HPDE6-E6E7 (cell line): ENCODE measurements at regions not wholly inside any gene's neighbourhood (a gene's known extent, or its start where the extent isn't known, plus 50 kb on each side); places are given as distances from the start of the nearest gene placed in this dataset.
"Not testable (repeated sequence)": the region's sequence is repeated elsewhere in the genome, so short reads cannot be mapped to it uniquely, and the experiment has no call there.

Source experiments
- DNase-seq: peaks from one replicate; pipeline ENCODE4 v3.0.0; 2011; ENCODE audit warnings: missing footprints; ENCODE audit errors: extremely low spot score

DNA sequence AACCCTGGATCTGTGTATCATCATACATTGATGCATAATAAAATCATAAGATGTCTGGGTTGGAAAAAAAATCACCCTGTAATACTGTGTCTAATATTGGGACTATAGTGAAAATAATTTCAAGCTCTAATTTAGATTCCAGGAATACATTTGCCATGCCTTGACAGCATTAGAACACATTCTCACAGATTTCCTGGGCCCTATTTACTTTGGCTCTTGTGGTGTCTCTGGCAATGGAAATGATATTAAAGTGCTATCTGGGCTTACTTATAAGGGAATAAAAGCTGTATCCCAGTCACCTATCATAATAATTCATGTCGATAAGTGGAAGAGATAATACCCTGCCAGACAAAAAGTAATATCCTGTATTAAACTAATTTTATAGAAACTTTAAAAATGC lies 472.0 kb downstream of the ZPLD1 start:
- DNase-seq, result no peak

DNA sequence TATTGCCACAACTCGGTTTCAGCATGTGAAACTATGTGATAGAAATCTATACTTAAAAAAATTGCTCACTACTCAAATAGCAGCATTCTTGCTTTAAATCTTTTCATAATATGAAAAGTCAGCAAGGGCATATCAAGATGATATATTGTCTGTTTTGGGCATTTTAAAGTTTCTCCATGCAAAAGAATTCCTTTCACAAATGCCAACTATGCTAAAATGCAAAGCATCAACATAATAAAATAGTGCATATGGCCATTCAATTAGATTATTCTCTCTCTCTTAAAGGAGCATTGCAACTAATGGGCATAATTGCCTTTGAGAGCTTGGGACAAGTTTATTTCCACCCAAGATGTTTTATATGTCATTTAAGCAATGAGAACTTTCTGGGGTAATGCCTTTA lies 475.1 kb downstream of the ZPLD1 start:
- DNase-seq, result no peak

DNA sequence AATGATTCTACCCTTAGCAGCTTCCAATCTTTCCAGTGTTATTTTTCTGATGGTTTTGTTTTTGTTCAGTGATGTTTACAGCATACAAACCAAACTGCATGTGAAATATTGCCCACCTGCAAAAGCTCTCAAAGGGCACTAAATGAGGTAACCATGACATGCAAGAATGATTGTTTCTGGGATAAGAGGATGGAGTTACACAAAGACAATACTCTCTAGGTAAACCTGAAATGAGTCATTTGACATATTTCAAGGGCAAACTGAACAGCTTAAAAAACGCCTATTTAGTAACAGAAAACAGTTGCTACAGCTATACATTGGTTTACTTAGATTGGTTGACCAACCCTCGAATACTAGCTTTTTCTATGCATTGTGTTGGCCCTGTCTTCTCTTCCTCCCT lies 481.7 kb downstream of the ZPLD1 start:
- DNase-seq, result peak; percentile 2

DNA sequence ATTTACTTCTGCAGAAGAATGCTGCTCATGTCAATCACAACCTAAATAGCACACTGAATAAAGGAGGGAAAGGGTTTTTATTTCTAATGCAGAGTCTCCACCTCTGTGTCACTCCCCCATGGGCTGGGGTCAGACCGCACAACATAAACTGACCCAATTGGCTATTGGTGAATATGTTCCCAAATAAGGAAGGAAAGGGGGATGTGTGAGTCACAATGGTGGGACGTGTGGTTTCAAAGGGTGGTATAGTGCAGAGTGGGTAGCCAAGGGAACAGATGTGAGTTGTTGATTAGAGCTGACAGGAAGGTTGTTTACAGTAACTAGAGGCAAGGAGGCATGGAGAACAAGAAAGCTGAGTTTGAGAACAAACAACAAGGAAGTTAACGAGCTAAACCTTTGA lies 491.8 kb downstream of the ZPLD1 start:
- no peak for DNase-seq

DNA sequence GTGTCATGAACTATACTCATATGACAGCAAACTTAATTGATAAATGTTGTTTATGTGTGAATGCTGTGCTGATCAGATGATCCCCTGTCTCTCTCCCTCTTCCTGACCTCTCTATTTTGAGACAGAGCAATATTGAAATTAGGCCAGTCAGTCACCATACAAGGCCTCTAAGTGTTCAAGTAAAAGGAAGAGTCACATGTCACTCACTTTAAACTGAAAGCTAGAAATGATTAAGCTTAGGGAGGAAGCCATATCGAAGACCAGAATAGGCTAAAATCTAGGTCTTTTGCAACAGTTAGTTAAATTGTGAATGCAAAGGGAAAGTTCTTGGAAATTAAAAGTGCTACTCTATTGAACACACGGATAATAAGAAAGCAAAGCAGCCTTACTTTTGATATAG lies 498.6 kb downstream of the ZPLD1 start:
- no peak for DNase-seq

DNA sequence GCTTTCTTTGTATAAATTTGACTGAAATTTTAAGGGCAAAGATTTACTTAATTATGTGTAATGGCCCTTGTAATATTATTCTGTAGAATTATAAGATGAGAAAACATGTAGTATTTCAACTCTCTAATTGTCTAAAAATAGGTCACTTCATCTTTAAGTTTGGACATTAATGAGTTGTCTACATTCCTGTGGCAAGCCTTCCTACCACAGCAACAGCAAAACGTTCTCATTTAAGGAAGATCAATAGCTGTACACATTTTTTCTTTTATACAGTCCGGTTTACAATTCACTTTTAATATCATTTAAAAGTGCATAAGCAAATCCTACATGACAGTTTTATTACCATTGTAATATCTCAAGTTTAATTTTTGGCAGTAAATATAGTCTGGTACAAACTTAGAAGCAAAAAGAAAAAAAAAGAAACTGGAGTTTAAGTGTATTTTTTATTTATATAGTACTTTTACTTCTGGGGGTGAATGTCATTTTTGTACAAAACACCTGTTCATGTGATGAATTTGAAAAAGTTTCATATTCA lies 501.8 kb downstream of the ZPLD1 start:
- DNase-seq, result no peak

DNA sequence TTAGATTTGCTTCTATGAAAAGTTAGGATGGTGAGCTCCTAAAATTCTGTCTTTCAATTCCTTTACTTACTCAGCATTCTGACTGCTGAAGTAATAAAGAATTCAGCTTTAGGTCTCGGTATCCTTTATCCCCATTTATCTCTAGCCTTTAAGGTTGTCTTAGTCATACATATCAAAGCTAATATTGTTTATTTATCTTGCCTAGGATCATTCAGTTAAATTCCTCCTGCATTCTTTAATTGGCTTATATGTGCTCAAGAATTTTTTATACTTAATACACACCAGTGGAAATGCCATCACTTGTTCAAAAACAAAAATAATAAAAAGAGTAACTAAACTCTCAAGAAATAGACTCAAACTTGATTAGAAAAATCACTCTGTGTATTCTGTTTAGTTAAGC lies 507.0 kb downstream of the ZPLD1 start:
- DNase-seq, result no peak

DNA sequence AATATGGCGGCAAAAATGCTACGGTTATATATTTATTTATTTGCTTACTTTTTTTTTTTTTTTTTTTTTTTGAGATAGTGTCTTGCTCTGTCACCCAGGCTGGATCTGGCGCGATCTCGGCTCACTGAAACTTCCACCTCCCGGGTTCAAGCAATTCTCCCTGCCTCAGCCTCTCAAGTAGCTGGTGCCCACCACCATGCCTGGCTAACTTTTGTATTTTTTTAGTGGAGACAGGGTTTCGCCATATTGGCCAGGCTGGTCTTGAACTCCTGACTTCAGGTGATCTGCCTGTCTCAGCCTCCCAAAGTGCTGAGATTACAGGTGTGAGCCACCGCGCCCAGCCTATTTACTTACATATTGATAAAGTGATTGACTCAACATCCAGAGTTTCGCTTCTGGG lies 511.6 kb downstream of the ZPLD1 start:
- not testable (repeated sequence) for DNase-seq

DNA sequence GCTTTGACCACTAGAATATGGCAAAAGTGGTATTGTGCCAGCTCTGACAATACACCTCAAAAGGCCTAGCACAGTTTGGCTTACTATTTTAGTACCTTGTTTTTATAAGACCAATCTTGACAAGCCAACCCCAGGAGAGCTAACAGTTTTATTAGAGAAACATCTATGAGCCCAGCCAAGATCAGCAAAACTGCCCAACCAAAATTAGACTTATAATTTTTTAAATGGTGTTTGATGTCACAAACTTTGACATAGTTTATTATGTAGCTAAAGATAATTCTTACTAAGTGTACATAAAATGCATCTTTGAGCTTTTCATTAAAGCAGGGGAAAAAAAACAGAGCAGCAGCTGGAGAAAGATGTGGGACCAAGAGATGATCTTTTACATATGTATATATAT lies 537.5 kb downstream of the ZPLD1 start:
- no peak for DNase-seq

DNA sequence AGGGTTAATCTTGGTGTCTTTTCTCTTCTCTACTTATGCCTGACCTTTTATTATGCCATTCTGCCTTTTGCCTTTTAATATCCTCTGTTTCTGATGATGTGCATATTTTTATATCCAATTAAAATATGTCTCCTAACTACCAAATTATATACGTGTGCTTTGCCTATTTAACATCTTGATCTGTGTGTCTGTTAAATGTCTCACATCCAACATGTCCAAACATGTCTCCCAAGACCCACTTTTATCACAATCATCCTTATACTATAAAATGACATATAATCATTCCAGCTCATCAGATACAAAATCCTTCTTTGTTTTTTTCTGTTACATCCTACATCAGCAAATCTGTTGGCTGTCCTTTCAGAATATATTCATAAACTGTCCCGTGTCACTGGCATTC lies 539.5 kb downstream of the ZPLD1 start:
- DNase-seq, result no peak

DNA sequence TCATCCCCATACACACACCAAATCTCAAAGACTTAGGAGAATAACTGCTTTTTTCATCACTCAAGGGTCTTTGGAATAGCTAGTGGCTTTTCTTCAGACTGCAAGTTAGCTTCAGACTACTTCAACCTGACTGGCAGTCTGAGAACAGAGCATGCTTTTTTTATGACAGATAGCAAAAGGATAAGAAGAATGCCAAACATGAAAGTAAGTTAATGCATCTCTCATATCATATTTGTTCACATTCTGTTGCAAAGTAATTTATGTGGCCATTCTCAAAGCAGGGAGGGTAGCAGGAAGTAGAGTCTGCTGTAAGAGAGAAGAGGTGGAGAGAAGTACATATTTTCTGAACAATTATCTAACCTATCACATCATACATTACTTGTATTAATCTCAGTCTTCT lies 544.4 kb downstream of the ZPLD1 start:
- no peak for DNase-seq

DNA sequence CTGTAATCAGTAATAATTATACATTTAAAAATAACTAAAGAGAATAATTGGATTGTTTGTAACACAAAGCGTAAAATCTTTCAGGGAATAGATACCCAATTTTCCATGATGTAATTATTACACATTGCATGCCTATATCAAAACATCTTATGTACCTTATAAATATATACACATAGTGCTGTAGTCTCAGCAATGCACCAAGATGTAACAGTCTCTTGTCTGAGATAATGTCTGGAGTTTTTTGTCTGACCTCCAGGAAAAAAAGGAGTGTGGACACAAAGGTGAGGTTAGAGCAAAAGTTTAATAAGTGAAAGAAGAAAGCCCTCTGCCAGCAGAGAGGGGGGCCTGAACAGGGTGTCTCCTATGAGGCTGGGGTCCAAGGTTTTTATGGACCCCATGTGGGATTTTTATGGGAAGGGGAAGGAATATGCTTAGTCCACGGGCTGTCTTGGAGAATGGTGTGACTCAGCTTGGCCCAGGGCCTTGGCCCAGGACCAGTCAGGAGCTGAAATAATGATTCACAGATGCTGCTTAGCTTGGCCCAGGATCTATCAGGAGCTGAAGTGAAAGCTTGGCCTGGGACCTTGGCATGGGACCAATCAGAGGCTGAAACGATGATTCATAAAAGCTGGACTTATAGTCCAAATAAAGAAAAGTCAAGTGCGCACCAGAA lies 545.0 kb downstream of the ZPLD1 start:
- DNase-seq, result peak; percentile 54

DNA sequence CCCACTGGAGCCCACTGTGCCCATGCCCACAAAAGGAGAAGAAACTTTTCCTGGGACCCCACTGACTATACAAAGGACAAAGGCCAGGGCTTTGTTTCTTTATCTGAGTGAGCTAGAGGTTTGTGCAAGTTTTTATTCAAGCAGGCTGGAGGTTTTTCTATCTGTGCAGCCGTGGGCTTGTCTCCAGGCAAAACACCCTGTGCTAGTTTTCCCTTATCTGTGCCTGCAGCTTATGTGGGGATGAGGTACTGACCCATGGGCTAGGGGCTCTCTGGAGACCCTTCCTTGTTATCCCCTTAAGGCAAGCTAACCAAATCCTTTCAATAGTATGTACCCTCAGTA lies 545.5 kb downstream of the ZPLD1 start:
- DNase-seq, result no peak

DNA sequence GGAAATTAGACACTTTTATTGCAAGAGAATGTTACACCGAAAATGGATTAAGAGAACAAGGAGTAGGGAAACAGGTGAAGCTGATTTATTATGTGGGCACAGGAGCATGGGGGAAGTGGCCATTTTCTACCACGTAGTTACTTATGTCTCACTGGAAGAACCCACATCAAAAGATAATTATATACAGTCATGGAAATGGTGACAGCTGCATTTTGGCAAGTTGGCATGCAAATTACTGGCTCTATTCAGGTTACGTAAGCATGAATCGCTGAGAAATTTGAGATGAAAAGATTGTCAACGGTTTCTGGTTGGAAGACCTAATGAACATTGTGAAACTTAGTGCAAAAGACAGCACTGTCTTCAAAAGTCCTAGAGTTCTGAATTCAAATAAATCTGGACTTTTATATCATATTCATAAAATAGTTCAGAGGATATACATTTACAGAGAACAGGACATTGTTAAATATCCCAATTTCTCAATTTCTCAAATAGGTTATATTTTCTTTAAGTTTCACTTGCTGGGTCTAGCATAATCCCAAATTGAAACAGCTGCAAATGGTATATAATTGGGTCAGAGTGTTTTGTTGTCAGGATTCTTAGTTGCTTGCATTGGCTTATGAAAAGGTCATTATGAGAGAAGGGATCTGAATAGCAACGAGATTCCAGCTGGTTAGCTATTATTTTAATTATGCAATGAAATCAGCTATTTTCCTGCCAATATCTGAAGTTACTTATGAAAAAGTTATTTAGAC lies 567.8 kb downstream of the ZPLD1 start:
- no peak for DNase-seq

DNA sequence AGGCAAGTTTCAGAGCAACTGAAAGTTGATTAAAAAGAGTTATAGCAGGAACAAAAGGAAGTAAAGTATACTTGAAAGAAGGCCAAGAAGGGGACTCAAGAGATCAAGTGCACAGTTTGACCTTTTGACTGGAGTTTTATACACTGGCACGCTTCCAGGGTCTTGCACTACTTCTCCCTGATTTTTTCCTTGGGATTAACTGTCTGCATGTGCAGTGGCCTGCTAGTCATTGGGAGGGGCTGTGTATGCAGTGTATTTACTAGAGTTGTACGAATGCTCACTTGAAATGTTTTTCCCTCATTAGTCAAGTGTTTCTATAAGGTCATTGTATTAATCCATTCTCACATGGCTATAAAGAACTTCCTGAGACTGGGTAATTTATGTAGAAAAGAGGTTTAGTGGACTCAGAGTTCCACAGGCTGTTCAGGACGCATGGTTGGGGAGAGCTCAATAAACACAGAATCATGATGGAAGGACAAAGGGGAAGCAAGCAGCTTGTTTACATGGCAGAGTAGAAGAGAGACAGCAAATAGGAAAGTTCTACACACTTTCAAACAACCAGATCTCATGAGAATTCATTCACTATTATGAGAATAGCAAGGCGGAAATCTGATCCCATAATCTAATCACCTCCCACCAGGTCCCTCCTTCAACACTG lies 571.8 kb downstream of the ZPLD1 start:
- DNase-seq, result no peak

DNA sequence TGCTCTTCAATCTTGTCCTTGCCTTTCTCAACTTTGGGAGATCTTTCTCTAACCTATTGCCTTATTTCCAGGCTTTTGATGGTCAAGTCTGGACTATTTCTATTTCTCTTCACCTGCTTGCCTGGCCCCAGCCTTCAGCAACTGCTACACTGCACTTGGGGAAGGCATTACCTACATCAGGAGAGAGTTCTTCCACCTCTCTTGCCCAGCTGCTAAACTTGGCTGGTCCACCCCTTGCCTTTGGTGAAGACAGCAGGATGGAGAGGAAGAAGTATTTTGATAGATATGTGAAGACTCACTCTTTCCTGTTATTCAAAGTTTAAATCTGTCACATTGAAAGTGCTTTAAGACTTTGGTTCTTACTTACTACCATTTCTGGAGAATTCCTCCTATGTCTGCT lies 574.8 kb downstream of the ZPLD1 start:
- no peak for DNase-seq

DNA sequence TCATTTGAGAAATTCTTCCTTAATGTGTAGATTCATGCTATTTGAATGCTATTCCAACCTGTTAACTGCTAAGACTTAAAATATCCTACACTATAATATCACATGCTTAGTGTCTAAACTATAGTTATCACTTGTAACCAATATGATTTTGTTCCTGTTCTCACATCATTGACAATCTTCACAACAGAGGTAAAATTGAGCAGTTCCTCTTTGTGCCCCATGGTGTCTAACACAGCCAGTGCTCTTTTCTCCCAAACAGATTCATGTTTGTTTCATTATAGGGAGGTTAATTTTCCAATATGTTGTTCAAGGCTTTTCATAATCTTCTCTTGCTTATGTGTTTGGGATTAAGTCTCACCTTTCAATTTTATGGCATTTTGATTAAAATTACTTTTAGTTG lies 591.1 kb downstream of the ZPLD1 start:
- DNase-seq, result no peak

DNA sequence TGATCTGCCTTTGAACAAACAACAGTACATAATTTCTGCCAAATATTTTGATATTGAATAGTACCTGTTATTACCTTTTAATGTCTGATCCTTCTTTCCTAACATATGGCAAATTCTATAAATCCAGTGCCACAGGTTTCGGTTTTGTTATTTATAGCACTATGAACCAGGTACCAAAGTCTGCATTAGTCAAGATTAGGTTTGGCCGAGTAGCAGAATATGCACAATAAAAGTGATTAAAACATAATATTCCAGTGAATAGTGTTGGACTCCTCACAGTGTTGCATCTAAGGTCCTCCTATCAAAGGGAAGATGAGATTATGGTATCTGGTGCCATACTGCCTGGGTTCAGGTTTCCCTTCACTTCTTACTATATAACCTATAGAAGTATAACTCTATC lies 599.0 kb downstream of the ZPLD1 start:
- DNase-seq, result no peak

DNA sequence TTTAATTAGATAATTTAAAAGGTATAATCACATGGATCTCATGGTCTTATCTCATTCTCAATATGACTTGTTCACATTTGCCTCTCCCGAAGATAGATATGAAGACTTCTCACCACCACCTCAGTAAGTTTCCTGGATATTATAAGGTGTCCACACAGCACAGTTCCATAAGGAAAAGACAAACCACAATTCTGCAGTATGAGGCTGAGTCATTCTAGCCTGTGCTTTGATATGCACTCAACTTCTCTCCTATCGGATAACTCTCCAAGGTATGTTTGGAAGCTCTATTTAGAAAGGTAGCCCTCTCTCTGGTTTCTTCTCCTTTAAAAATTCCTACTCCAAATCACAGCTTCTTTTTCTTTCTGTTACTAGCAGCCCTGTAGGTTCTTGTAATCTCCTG lies 612.8 kb downstream of the ZPLD1 start:
- no peak for DNase-seq

DNA sequence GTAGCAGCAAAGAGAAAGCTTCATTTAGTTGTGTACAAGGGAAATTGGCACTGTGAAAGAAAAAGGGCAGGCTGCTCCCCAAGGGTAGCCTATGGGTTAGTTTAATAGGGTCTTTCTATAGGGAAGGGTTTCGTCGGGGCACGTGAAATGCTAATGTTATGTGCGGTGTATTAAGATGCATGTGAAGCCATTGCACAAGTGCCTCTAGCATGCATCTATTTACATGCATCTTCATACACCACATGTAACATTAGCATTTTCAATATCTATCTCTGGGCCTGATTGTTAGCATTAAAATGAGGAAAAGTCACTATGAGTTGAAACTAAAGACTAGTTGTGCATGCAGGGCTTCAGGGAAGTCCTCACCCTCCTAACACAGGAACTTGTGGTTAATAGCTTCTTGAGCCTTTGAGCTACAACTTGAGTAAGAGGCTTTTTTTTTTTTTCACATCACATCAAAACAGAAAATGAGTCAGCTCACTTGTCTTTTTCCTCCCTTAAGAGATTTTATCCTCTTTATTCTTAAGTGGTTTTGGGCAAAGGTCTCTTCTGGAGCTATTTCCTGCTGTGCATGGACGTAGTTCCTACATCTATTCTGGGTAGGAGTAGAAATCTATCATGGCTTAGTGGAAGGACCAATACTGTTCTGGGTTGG lies 613.4 kb downstream of the ZPLD1 start:
- DNase-seq, result no peak

DNA sequence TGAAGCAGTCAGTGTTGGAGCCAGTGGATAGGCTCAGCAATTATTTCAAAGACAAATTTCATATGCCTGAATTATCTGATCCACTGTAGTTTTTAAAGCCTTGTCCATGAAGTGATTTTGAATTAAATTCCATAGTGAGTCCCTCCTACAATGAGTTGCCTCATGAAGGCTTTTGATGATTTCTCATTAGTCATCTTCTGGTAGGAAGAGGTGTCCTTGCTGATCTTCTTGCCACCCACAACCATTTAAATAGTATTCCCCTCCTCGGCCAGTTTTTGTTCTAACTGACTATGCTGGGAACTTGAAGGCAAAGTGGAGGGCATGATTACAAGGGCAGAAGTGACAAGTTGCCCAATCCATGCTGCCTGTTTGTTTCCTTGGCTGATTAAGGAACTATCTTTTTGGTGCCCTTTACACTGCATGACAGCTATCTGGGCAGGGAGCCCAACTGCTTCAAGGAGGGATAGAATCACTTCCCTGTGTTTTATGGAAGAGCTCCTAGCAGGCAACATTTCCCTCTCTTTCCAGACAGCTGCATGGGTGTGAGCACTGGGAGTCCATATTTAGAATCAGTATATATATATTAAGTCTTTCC lies 617.5 kb downstream of the ZPLD1 start:
- no peak for DNase-seq

DNA sequence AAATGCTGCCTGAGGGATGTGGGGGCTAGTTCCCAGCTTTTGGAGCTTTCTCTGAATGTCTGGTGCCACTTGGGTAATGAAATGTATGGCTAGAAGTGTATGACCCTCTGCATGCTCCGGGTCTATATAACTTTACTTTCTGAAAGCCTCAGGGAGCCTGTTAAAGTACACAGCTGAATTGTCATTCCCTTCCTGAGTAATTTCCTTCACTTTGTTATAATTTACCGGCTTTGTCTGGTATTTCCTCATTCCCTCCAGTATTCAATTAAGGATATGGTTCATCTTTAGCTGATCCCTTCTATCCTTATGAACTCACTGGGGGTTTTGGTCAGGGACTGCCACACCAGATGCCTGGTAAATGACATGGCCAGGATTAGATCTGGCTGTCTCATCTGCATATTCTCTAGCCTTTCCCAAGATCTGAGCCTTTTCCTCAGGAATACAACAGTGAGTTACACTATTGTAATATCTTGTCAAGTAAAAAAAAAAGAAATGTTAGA lies 620.3 kb downstream of the ZPLD1 start:
- DNase-seq, result no peak
